GM23248 (cell line): ENCODE measurements at regions not wholly inside any gene's neighbourhood (a gene's known extent, or its start where the extent isn't known, plus 50 kb on each side); places are given as distances from the start of the nearest gene placed in this dataset.
"Not testable (repeated sequence)": the region's sequence is repeated elsewhere in the genome, so short reads cannot be mapped to it uniquely, and the experiment has no call there.

Source experiments
- EZH2 ChIP-seq: fragments of 200-600 bp; sonication (generic); IDR thresholded peaks from 2 replicates; pipeline ENCODE4 v1.6.1; 2018; ENCODE audit warnings: antibody characterized with exemption, mild to moderate bottlenecking; ENCODE audit not compliant: insufficient read depth, poor library complexity, severe bottlenecking
- EZH2phosphoT487 ChIP-seq: fragments of 200-600 bp; sonication (generic); IDR thresholded peaks from 2 replicates; pipeline ENCODE4 v1.6.1; 2018; ENCODE audit warnings: antibody characterized with exemption, moderate library complexity, mild to moderate bottlenecking, low read depth; ENCODE audit not compliant: insufficient read depth

- not testable (repeated sequence) for TF ChIP-seq EZH2, EZH2phosphoT487
Measured at GRCh38 chr2:152277896-152278295, 57.1 kb upstream of the FMNL2 start.
